ENCODE measurements at regions not wholly inside any gene's neighbourhood (a gene's known extent, or its start where the extent isn't known, plus 50 kb on each side); places are given as distances from the start of the nearest gene placed in this dataset.

GRCh38 chr1:238955934-238956333 lies 430.4 kb upstream of the CHRM3 start:
- TF ChIP-seq CTCF (IDR thresholded peaks at IDR 0.05) = no peak
- TF ChIP-seq POLR2AphosphoS5 (IDR thresholded peaks at IDR 0.05) = no peak
